GM12864 (cell line): ENCODE measurements at regions not wholly inside any gene's neighbourhood (a gene's known extent, or its start where the extent isn't known, plus 50 kb on each side); places are given as distances from the start of the nearest gene placed in this dataset.

Experiments
- DNase-seq: peaks from one replicate; pipeline ENCODE4 v3.0.0-alpha.2; 2011; ENCODE audit warnings: low read depth
- H3K4me3 ChIP-seq: 2 replicates; pipeline ENCODE4 v1.5.1; 2011; ENCODE audit warnings: mild to moderate bottlenecking, low read depth, low read length, control low read depth
- TF ChIP-seq, protein P1 (sequence below): IDR thresholded peaks from 2 replicates; pipeline ENCODE4 v1.5.1; 2011; ENCODE audit warnings: low read depth, mild to moderate bottlenecking, moderate library complexity, low read length, control low read depth, inconsistent platforms; ENCODE audit errors: missing control alignments

DNA sequence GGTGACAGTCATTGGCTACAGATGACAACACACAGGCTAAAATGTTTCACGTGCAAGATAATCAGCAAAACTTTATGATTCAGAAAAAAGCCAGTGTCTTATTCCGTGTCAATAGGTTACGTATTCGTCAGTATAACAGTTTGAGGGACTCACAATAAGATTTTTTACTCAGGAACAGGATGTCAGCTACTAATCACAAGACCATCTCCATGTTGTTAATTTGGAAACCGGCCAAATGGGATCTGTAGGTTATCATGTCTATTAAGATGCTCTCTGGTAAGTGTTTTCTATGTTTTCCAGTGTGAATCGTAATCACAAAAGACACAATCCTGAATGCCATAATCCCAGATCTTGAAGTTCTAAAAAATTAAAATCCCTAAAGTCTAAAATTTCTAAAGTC, 197.3 kb downstream of the ETV1 start:
- no peak for DNase-seq
- H3K4me3 ChIP-seq, result no peak overlapping the region
- TF ChIP-seq, protein P1, sequence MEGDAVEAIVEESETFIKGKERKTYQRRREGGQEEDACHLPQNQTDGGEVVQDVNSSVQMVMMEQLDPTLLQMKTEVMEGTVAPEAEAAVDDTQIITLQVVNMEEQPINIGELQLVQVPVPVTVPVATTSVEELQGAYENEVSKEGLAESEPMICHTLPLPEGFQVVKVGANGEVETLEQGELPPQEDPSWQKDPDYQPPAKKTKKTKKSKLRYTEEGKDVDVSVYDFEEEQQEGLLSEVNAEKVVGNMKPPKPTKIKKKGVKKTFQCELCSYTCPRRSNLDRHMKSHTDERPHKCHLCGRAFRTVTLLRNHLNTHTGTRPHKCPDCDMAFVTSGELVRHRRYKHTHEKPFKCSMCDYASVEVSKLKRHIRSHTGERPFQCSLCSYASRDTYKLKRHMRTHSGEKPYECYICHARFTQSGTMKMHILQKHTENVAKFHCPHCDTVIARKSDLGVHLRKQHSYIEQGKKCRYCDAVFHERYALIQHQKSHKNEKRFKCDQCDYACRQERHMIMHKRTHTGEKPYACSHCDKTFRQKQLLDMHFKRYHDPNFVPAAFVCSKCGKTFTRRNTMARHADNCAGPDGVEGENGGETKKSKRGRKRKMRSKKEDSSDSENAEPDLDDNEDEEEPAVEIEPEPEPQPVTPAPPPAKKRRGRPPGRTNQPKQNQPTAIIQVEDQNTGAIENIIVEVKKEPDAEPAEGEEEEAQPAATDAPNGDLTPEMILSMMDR, result no peak

DNA sequence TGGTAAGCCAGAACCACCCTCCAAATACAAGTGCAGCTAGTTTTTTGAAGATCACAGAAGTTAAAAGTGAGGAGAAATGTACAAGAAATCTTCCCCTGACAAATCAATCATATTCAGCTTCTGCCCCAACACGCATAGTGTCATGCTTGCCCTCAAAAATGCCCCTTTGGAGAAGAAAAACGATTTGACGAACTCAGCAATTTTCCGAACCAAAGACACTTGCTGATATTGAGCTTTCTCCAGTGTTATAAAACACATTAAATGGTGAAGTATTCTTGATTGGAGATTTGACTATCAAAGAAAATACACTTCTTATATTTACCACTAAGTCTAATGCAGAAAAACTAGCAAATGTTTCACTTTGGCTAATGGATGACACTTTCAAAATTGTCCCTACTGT, 195.5 kb downstream of the ETV1 start:
- no peak for DNase-seq
- H3K4me3 ChIP-seq, result no peak overlapping the region
- TF ChIP-seq, protein P1, result no peak

DNA sequence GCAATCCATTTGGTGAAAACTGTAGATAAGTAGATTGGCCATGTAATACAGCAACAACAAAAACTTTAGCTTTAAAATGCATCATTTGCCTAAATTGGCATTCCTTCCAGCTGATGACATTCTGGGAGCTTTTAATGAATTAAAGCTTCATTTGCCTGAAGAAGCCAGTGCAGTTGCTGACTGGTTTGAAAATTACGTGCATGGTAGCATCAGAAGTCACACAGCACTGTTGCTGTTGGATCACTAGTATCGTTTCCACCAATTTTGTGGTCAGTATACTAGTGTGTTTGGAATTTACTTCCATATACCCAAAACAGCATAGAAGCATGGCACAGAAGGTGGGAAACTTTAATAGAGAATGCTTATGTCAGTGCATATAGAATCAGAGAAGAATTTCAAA, 194.9 kb downstream of the ETV1 start:
- no peak overlapping the region for H3K4me3 ChIP-seq

DNA sequence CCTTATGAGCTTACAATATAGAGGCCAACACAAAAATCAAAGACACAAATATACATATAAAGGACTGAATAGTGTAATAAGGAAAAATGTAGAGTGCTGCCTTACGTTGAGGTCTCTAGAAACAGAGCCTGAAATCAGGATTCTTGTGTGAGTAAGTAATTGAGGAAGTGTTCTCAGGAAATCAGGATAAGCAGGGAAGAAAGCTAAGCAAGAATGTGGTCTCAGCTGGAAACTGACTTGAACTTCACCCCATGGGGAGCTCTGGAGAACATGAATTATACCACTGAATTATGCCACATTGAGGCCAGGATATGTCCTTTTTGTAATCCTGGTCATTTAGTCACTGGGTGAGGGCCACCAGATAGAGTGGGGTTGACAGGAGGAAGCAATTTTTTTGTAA, 191.9 kb downstream of the ETV1 start:
- no peak overlapping the region for H3K4me3 ChIP-seq
- TF ChIP-seq, protein P1, result no peak
- DNase-seq, result no peak

More for the DNA sequence above, 194.9 kb downstream of the ETV1 start:
- no peak for DNase-seq
- TF ChIP-seq, protein P1, result no peak

DNA sequence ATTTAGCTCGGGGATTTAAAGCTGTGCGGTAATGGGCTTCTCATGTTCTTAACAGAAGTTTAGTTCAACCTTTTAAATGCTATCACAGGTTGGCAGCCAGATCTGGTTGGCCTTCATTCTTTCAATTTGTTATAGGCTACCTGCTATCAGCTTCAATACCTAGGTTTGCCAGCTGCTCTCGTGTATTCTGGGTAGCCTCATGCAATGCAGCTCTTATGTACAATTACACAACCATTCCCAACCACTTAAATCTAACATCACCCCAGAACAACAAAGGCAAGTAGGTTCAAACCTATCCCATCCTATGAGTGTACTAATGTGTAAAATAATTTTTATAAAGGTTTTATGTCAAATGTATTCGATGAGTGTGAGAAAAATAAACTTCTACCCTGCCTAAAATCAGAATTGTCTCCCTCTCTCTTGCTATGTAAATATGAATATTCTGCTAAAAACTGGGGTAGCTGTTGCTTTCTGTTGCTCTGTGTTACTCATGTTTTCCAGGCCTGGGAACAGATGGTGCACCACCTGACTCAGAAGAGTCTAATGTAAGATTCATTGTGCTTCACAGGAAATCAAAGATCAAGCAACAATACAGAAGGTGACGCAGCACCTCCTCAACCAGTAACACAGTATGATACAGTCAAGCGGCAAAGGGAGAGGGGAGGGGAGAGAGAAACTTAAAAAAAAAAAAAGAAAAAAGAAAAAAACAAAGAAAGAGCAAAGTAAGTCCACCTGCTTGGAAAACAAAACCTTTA, 188.6 kb downstream of the ETV1 start:
- TF ChIP-seq, protein P1, result no peak
- no peak overlapping the region for H3K4me3 ChIP-seq
- no peak for DNase-seq

DNA sequence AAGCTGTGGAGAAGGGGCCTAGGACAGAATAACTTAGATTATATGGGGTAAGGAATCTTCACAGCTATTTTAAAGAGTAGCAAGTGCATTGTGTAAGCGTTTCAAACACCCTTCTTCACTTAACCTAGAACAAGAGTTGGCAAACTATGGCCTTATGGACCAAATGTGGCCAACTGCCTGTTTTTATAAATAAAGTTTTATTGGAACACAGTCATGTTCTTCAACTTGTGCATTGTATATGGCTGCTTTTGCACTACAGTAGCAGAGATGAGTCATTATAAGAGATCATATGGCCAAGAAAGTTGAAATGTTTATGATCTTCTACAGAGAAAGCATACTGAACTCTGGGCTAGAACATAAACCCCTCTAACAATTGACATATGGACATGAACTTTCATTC, 187.8 kb downstream of the ETV1 start:
- TF ChIP-seq, protein P1, result no peak
- DNase-seq, result no peak
- H3K4me3 ChIP-seq, result no peak overlapping the region

DNA sequence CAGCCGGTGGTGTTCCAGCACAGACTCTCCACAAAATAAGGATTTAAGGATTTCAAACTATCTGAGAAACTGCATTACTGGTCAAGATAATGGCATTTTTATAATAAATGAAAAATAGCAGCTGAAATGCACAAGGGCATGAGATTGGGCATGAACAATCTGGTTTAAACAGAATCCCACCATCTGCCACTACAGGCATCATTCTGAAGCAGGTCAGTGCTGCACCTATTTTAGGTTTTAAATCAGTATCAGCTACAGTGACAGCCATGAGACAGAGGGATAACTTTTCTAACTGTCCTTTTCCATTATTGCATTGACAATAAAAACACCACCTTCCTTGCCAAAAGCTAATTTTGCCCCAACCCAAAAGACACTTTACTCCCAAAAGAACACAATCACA, 186.8 kb downstream of the ETV1 start:
- H3K4me3 ChIP-seq, result no peak overlapping the region
- no peak for DNase-seq
- TF ChIP-seq, protein P1, result no peak
